HUDEP-2 (cell line): ENCODE measurements at regions not wholly inside any gene's neighbourhood (a gene's known extent, or its start where the extent isn't known, plus 50 kb on each side); places are given as distances from the start of the nearest gene placed in this dataset.

ENCODE experiments used
- DNase-seq, 76 experiments: peaks; one replicate each; lab custom pipeline; 2025; ENCODE audit not compliant: unreplicated experiment in 76 of 76; lab: John Stamatoyannopoulos, UW

DNA sequence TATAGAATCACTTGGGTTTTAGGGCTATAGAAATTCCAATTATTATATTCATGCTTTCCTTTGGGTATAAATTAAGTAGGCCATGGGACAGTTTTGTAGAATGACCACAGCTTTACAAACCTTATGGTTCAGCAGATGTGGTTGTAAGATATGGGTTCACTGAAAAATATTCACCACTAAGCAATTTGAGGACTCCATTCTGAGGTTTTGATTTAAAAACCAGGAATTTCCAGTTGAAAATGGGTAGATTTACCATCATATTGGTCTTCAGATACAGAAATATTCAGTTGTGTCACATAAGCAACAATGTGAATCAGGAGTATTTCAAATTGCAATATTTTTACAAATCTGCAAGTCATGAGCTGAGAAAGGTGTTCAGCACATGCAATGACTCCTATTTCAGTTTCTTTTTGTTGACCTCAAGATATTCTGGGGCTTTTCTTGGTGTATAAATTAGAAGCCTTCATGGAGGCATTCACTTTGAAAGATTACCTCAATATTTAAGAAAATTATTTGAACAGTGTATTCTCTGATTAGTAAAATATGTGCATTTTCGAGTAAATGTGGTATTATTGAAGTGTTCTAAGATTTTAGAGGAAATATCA is 218.4 kb upstream of the HCCS start:
- no peak for DNase-seq

DNA sequence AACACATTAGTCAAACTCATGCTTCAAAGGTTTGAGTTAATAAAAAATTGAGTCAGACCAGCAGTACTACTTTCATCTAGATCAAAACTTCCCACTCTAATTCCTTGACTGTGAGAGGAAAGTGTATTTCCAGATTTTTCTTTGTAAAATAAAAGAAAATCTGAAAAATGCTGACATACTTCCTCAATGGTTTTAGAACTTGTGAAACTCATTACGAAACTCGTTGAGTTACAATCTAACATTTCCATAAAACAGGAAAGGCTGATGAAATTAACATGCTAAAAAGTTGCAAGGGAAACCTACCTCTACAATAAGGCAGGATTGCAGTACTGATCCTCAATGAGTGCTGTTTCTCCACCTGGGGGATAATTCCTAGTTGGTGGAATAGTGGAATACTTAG is 217.8 kb upstream of the HCCS start:
- no peak for DNase-seq

DNA sequence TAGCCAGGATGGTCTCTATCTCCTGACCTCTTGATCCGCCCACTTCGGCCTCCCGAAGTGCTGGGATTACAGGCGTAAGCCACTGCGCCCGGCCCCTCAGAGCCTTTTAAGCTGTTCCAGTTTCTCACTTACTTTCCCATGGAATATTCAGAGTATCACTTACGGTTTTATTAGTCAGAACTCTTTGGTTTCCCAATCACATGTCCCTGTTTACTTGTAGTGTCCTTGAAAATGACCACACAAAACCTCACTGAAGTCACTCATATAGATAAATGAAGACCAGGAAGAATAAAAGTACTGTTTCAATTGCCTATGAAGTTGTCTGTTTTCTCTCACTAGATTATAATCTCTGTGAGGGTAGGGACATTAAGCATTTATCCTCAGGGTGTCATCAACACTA is 217.2 kb upstream of the HCCS start:
- DNase-seq, result no peak

DNA sequence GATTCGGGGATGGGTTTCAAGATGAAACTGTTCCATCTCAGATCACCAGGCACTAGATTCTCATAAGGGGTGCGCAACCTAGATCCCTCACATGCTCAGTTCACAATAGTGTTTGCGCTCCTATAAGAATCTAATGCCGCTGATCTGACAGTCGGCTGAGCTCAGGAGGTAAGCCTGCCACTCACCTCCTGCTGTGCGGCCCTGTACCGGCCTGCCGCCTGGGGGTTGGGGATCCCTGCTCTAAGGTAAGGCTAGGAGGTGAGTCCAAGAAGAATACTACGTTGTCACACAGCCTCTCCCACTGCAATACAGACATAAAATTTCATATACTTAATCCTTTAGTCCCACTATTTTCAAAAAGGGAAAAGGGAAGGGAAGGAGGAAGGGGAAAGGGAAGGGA is 213.4 kb upstream of the HCCS start:
- DNase-seq, result no peak

DNA sequence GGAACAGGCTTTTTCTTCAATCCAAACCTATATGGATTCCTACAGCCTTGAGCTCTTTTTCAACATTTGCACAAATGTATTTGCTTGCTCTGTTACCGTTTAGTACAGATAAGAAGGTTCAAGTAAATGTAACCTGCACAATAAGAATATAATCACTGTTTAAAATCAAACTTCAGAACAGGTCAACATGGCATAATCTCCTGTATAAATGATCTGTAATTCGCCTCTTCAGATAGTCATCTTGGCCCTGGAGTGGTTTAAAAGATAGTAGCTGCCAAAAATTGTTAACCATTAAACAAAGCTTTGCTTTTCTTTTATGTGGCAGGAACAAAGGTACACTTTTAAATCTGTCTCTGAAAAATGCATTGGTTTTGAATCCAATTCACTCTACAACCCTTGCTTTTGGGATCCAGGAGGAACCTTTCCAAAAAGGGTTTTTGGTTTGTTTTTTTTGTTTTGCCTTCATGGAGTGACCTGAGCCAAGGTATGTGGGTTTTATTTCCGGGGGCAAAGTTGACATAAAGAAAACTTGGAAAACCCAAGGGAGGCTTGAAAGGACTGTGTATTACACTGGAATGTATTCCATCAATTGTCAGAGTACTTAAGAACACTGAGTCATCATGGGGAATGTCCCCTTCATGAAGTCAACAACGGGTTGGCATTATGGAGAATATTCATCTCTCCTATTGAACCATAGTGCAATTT is 210.4 kb upstream of the HCCS start:
- no peak for DNase-seq

DNA sequence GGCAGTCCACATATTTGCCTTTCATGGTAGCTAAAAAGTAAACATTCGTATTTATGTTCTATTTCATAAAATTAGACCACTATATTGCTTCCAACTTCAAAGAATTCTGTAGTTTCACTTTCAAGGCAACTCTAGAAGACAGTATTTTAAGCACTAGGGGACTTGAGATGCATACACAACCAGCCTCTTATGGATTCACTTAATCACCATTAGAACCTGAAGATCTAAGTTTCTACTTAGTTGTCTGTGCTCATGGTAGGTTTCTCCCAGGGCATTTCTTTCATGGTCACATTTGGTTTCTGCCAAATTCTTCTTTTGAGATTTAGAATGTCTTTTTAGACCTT is 209.9 kb upstream of the HCCS start:
- no peak for DNase-seq

DNA sequence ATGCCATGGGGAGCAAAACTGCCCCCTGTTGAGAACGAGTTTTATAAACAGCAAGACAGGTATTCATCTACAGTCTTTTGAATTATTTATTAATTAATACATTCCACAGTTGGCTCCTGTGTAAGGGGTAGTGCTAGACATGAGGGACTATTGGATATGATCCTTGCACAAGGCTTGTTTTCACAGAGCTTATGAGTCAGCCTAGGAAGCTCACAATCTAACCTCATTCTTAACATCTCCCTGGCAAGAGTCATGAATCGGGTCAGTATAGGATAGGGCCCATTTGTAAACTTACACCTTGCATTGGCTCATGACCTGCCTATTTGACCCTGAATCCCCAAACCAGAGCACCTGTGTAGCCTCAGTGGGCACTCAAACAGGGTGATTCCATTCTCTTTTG is 209.1 kb upstream of the HCCS start:
- DNase-seq, result no peak

DNA sequence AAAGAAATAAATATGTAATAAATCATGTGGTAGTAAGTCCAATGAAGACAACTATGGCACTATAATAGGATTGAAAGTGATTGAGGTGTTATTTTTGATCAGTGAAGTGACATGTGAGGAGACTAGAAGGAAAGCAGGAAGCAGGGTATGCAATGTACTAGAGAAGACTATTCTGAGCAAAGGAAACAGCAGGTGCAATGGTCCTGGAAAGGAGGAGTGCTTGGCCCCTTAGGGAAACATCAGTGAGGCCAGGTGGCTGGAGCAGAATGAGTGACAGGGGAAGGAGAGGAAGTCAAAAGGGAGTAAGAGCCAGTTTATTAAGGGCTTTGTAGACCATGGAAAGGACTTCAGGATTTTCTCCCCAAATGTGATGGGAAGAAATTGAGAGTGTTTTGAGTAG is 207.6 kb upstream of the HCCS start:
- no peak for DNase-seq

DNA sequence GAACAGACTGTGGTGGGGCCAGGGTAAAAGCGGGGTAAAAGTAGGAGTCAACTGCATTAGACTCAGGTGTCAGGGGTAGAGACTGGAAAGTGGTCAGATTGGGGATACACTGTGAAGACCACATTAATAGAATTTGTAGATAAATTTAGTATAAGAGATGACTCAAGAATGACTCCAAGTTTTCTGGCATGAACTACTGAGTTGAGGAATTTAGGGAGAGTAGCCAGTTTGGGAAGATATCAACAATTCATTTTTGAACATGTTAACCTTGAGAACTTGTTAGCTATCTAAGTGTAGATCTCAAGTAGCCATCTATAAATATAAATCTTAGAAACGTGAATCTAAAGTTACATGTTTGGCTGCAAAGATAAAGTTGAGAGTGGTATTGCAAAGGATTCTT is 206.9 kb upstream of the HCCS start:
- DNase-seq, result no peak

DNA sequence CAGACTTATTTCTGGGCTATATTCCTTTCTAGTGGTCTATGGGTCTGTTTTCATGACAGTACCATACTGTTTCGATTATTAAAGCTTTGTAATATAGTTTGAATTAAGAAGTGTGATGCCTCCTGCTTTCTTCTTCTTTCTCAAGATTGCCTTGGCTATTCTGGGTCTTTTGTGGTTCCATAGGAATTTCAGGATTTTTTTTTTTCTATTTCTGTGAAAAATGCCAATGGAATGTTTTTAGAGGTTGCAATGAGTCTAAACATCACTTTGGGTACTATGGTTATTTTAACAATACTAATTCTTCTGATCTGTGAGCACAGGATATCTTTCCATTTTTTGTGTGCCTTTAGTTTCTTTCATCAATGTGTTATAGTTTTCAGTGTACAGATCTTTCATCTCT is 204.3 kb upstream of the HCCS start:
- DNase-seq, result no peak

DNA sequence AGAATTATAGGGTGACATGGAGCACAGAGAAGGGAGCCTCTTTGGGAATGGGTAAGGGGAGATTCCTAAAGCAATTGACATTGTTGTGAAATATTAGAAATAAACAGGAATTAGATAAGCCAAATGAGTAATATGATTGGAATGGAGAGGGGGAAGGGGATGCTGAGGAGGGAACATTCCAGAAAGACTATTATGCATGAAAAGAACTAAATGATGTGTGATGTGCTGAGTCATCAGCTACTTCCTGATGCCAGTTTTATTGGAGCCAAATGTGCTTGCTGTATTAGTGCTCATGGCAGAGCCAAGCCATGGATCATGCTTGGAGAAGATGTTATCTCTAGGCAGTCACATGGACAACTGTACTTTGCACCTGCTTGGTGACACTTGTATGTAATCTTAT is 189.0 kb upstream of the HCCS start:
- no peak for DNase-seq

DNA sequence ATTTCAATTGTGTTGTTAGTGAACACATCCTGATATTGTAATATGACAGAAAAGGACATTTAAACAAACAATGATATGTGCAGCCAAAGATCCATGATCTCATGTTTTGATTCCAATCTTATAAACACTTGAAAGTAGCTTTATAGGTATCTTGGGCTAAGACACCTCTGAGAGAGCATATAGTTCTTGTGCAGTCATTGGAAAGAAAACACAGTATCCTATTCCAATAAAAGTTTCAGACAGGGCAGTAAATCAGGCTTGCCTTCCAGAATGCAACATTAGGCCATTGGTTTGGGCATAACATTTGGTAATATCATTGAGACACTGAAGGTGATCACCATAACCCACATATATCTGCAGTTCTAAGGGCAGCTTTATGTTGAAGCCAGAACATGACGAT is 188.3 kb upstream of the HCCS start:
- no peak for DNase-seq

DNA sequence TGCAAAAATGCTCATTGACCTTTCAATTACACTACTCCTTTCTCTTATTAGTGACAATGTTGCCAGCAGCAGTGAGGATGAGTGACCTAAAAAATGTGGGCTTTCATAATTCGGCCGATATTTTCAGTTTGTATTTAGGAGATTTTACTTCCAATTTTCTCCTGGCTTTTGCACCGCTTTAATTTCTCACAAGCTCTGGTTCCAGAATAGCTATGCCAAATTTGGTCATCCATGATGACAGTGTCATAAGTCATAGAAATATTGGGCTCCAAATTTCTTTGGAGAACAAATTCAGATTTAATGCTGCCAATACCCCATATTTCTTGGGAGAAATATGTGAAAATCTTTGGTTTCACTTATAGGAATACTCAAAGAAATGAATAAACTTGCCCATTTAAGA is 187.7 kb upstream of the HCCS start:
- DNase-seq, result no peak

DNA sequence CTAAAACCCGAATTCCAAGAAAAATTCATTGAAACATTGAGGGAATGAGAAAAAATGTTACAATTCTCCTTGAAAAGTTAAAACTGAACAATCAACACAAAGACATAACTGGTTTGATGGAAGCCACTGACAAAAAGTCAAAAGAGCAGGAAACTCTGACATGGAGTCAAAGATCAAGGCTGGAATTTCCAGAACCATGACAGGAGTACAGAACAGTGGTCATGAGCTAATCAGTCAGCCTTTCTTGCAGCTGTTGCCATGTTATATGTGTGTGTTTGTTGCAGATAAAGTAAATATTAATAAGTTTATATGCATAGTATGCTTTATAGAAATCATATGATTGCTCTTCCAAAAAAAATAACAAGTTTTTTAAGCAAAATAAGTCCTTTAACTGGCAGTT is 184.7 kb upstream of the HCCS start:
- no peak for DNase-seq

DNA sequence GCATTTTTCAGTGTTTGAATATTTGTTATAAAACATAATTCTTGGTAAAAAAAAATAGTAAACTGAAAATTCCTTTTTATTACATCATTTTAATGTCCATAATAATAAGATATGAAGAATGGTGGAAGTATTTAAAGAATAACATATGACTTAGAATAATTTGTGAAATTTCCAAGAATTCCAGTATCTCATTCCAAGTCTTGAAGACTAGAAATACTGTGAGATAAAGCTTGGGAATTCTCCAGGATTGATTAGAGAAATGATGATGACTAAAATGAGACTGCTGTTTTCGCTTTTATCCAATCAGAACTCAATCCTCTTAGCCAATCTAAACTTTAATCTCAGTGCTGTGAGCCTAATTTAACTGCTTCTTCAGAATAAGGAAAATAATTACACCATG is 184.2 kb upstream of the HCCS start:
- DNase-seq, result no peak

DNA sequence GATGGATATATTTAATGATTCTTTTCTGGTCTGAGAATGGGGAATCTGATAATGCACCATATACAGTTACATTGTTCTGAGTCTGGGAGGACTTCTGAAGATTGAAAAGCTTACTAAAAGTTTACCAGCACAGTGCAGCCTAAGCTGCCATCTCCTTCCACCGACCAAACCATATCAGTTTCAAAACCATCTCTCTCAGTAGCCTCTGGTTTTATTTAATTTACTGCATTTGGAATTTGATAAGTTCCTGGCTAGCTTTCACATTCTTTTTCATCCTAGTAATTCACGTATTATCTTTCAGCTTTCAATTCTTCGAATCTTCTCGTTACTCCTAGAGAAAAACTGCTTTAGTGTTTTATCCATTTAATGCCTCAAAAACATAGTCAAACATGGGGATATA is 181.4 kb upstream of the HCCS start:
- no peak for DNase-seq

DNA sequence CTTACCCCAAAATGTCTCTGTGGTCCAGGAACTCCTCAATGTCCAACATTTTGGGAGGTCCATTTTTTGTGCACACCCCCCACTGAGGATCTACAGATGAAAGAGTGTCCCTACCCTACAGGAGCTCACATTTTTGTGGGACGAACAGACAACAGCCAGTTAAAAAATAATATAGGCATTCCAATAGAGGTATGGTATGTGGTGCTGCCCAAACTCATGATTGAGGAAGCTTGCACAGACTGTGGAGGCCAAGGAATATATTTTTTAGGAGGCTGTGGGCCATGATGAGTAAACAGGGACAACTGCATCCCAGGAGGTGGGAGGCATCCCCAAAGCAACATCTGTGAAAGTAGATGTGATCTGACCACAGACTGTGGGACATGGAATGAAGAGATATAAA is 181.0 kb upstream of the HCCS start:
- no peak for DNase-seq

DNA sequence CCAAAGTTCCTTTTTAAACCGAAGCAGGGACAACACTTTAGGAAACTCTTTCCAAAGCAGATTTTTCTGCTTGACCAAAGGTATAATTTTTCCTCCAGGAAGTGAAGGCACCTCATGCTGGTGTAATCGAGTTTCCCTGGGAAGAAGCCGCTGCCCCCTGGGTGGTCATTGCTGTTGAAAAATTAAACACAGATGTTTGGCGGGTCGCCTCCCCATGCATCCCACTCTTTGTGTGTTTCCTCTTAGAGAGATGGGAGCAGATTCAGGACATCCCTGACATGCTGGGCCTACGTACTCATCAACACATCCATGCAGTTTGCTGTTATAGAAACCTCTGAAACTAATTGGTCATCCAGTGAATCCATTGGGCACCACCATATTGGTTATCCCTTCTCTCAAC is 179.2 kb upstream of the HCCS start:
- DNase-seq, result no peak

DNA sequence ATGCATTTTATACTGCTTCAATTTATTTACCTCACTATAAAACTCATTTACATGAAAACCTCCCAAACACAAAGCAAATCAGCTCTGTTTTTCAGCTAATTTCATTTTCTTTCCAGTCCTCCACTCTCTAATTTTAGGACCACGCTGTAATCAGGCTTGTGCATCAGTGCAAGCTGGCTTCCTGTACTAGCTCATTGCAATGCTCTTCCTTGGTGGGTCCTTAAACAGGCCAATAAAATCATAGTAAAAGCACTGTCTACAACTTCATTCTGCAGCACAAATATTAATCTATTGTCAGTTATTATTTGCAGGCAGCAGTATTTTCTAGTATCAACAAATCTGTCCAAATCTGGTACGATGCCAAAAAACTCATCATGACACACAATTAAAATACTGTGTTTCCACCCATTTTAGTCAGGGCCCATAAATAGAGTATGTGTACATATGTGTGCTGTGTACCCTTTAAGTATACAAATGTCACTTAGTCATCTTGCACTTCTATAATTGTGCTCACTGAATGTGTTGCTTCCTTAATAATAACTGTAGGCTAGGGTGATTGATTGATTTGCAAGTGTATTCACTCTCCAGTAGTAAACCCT is 178.2 kb upstream of the HCCS start:
- DNase-seq, result no peak

DNA sequence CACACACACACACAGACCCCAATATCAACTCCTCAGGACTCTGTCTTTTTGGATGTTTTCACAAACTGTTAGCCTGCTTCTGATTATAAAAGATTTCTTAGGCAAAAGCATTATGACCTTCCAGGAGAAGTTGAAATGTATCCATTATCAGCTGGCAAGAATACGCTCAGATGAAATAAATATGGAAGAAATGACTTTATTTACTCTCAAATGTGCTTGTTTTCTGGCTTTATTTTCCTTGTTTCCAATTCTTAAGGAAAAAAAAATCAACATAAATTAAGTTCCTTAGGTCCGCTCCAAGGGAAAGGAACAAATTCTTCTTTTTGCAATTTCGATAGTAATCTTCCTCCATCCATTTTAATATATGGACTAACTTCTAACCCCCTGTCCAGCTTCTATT is 175.6 kb upstream of the HCCS start:
- no peak for DNase-seq

DNA sequence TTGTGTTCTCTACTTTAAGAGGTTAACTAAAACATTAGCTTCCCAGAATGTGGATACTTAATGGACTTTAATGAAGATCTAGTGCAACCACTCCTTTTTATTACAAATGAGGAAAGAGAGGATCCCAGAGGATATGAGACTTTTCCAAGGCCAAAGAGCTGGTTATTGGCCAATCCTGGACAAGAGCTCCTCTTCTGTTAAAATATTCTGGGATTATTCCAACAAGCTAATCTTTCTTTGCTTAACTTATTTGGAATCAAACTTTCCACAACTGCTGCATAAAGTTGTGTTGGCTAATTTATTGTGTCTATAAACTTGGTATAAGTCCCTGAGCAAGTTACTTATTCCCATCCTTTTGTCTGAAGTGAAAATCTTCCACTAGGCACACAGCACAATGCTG is 174.2 kb upstream of the HCCS start:
- no peak for DNase-seq

DNA sequence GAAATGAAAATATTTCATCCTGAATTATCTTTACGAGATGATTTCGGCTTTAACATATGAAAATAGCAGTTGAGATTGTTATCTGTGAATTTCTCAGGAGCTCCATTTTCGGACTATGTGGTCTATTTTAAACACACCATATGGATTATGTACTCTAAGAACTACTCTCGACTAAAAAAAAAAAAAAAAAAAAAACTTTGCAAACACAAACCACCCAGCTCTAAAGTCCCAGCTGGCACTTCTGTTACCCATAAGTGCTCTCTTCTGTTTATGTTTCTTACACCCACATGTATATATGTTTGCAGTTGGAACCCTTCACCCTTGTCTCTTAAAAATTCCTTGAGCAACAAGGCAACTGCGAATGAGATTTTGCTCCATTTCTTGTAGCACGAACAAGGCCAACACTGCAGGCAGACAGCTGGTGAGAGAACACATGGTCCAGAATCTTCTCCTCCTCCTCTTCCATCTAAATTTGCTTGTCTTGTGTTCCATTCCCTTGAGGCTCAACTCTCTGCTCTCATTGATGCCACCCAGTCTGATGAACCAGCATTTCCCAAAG is 172.7 kb upstream of the HCCS start:
- DNase-seq, result no peak
